ENCODE measurements at regions not wholly inside any gene's neighbourhood (a gene's known extent, or its start where the extent isn't known, plus 50 kb on each side); places are given as distances from the start of the nearest gene placed in this dataset.

- no peak for FAIRE-seq
Observed at GRCh38 chr5:53422539-53422938, 57.9 kb upstream of the FST start.

- FAIRE-seq: no peak
Observed at GRCh38 chr5:53423724-53424123, 56.7 kb upstream of the FST start.

GRCh38 chr5:53424686-53425615 is 55.5 kb upstream of the FST start:
- FAIRE-seq: no peak

DNA sequence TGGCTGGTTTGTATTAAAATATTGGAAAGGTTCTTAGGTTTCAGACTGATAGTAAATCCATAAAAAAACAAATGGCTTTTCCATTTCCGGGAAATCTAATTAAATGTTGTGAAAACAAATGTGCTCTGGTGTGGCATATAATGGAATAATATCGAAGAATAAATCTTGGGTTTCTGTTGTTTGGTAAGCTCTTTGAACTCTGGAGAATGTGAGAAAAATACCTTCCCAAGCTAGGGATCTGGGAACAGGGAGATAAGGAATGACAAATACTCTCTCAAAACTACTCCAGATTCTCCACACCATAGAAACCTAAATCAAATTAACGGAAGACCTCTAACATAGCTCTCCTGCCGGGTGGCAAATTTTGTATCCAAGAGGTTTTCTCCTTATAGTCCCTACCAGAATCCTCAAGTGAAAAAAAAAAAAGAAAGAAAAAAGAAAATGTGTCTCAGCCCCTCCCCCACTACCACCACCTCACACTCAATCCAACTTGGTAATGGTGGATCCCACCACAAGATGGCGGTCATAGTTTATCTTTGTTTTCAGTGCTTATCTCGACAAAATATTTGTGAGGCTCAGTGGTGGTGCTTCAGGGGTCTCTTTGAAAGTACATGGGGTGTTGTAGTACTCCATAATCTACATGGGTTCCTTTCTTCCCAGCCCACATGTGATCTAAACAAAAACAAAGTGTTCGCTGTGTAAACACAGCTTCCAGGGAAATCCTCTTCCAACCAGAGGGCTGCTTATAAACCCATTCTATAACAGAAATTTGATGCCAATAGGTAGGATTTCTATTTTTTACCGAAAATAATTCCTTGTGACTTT is 54.5 kb upstream of the FST start:
- no peak for FAIRE-seq

GRCh38 chr5:53426512-53426830 is 54.0 kb upstream of the FST start:
- FAIRE-seq: no peak

DNA sequence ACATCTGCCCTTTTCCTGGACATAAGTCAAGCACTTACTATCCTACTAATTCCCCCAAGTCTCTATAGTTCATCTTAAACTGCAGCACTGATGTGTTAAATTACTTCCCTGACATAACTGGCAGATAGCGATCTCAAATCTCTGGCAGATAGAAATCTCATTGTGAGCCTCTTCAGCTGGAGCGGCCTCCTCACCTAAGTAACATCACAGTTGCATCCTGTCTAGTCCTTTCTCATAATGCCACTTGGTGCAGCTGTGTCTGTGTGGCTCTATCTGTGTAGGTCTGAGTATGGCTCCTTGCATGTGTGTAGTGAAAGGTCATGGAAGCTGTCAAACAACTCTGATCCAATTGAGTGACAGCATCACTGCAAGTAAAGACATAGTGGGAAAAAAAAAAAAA is 53.6 kb upstream of the FST start:
- FAIRE-seq: no peak

DNA sequence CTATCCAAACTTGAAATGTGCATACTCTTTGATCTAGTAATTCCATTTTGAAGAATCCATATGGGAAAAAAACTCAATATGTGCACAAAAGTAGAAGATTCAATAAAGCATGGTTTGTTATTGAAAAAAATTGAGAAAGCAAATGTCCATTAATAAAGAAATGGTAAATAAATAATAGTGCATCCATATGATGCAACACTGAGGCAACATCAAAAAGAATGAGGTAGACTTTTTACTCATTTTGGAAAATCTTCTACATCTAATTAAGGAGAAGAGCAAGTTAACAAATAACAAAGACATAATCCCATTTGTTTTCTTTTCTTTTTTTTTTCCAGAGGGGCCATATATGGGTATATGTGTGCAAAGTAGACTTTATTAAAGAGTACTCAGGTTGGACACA is 52.5 kb upstream of the FST start:
- FAIRE-seq: no peak

DNA sequence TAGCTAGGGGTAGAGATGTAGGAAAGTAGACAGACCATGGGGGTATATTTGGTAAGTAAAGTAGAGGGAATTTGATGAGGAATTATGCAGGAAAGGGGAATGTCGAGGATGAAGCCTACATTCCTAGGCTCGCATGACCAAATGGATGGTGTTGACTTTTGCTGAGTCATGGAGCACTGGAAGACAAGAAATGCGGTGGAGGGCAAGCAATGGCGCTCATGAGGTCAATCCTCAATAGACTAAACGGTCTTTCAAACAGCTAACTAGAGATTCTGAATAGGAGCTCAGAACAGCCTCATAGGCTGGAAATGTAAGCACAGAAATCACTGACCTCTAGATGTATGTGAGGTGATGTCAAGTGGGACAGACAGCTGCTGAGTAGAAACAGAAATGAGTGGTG is 50.7 kb upstream of the FST start:
- no peak for FAIRE-seq

DNA sequence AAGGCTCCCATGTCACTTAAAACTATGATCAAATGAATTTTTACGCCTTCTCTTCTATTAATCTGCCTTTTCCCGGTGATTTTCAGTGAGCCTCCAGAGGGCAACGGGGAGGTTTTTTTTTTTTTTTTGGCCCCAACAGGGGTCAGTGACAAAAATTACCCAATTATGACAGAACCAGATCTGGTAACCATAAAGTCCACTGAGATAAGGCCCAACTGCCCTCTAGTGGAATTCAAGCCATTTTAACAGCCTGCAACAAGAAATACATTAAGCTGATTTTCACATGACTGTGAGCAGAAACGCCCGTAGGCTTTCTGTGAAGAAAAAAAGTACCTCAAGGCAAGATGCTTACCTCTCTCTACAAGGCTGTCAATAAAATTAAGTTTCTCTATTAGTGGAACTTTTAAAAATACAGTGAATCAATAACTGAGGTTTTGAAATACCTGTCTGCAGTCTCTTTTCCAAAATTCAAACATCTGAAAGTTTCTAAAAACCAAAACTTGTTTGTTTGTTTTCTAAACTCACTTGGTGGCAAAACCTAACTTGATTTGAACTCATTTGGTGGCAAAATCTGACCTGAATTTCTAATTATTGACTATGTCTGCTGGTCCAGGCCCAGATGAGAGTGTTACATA is 49.7 kb upstream of the FST start:
- FAIRE-seq: no peak
